OCI-LY7 (cell line): ENCODE measurements at regions not wholly inside any gene's neighbourhood (a gene's known extent, or its start where the extent isn't known, plus 50 kb on each side); places are given as distances from the start of the nearest gene placed in this dataset.

Source experiments
- BruUV-seq: library from RNA; stranded (reverse); fragments of 400-500 nt; replicated peaks from 2 replicates; lab custom pipeline; 2021; lab: Mats Ljungman, UMichigan
- CTCF ChIA-PET: fragments of 300-600 bp; sonication (Branson Sonifier 250); formaldehyde crosslinking; loops from one replicate; lab custom pipeline; 2022; ENCODE audit warnings: antibody characterized with exemption; ENCODE audit not compliant: unreplicated experiment; lab: Charles Lee
- POLR2A ChIA-PET: fragments of 300-600 bp; sonication (Branson Sonifier 250); formaldehyde crosslinking; loops from one replicate; lab custom pipeline; 2022; ENCODE audit warnings: antibody characterized with exemption; lab: Charles Lee
- DNase-seq: peaks from one replicate; pipeline ENCODE4 v3.0.0-alpha.2; 2015; ENCODE audit warnings: low spot score
- H2AFZ ChIP-seq: fragments of 200-600 bp; sonication (generic), shearing (Covaris generic); 2 replicates; pipeline ENCODE4 v1.6.1; 2014; ENCODE audit warnings: mild to moderate bottlenecking, antibody characterized with exemption, low read length, moderate library complexity
- H3K27ac ChIP-seq: fragments of 200-600 bp; sonication (generic); 2 replicates; pipeline ENCODE4 v1.5.1; 2014; ENCODE audit warnings: mixed run types, low read depth, mild to moderate bottlenecking, moderate library complexity, low read length, inconsistent platforms; ENCODE audit not compliant: poor library complexity, severe bottlenecking
- H3K36me3 ChIP-seq: fragments of 200-600 bp; sonication (generic); 2 replicates; pipeline ENCODE4 v1.6.1; 2014; ENCODE audit warnings: mild to moderate bottlenecking, antibody characterized with exemption, low read length, moderate library complexity, mixed read lengths; ENCODE audit not compliant: insufficient read depth
- H3K4me1 ChIP-seq: fragments of 200-600 bp; sonication (generic); 2 replicates; pipeline ENCODE4 v1.5.1; 2014; ENCODE audit warnings: mild to moderate bottlenecking, low read length; ENCODE audit not compliant: insufficient read depth, poor library complexity, severe bottlenecking
- H3K4me2 ChIP-seq: fragments of 200-600 bp; sonication (generic); 2 replicates; pipeline ENCODE4 v1.6.1; 2014; ENCODE audit warnings: mild to moderate bottlenecking, low read length
- H3K4me3 ChIP-seq: fragments of 200-600 bp; sonication (generic); 2 replicates; pipeline ENCODE4 v1.5.1; 2014; ENCODE audit warnings: mild to moderate bottlenecking, low read depth, low read length; ENCODE audit not compliant: poor library complexity, severe bottlenecking
- H3K79me2 ChIP-seq: fragments of 200-600 bp; sonication (generic); 2 replicates; pipeline ENCODE4 v1.6.1; 2016; ENCODE audit warnings: low read depth, mild to moderate bottlenecking, low read length, moderate library complexity, mixed read lengths; ENCODE audit not compliant: insufficient read depth
- H3K9me2 ChIP-seq: fragments of 200-600 bp; sonication (generic); 2 replicates; pipeline ENCODE4 v1.6.1; 2016; ENCODE audit warnings: mild to moderate bottlenecking, low read length, mixed read lengths; ENCODE audit not compliant: insufficient read depth
- H3K9me3 ChIP-seq: fragments of 200-600 bp; sonication (generic); 2 replicates; pipeline ENCODE4 v1.6.1; 2014; ENCODE audit warnings: mild to moderate bottlenecking, mixed run types, low read length, mixed read lengths
- H4K20me1 ChIP-seq: fragments of 200-600 bp; sonication (generic); 2 replicates; pipeline ENCODE4 v1.6.1; 2014; ENCODE audit warnings: mild to moderate bottlenecking, antibody characterized with exemption, low read length, moderate library complexity, mixed read lengths; ENCODE audit not compliant: insufficient read depth
- EZH2phosphoT487 ChIP-seq: fragments of 200-600 bp; sonication (generic); IDR thresholded peaks from 2 replicates; pipeline ENCODE4 v1.6.1; 2018; ENCODE audit warnings: low read depth, borderline replicate concordance, mild to moderate bottlenecking, mixed run types, antibody characterized with exemption, low read length, moderate library complexity, mixed read lengths
- intact Hi-C: fragments of 100-400 bp; cut with micrococcal nuclease; formaldehyde crosslinking; loops from one replicate; pipeline ENCODE4 v1.10.0; 2022; ENCODE audit not compliant: unreplicated experiment
- TF ChIP-seq, protein P1 (sequence below): fragments of 200-600 bp; sonication (generic); conservative IDR thresholded peaks from 2 replicates; pipeline ENCODE4 v1.5.1; 2014; ENCODE audit warnings: mild to moderate bottlenecking, antibody characterized with exemption, low read length, moderate library complexity, mixed read lengths

DNA sequence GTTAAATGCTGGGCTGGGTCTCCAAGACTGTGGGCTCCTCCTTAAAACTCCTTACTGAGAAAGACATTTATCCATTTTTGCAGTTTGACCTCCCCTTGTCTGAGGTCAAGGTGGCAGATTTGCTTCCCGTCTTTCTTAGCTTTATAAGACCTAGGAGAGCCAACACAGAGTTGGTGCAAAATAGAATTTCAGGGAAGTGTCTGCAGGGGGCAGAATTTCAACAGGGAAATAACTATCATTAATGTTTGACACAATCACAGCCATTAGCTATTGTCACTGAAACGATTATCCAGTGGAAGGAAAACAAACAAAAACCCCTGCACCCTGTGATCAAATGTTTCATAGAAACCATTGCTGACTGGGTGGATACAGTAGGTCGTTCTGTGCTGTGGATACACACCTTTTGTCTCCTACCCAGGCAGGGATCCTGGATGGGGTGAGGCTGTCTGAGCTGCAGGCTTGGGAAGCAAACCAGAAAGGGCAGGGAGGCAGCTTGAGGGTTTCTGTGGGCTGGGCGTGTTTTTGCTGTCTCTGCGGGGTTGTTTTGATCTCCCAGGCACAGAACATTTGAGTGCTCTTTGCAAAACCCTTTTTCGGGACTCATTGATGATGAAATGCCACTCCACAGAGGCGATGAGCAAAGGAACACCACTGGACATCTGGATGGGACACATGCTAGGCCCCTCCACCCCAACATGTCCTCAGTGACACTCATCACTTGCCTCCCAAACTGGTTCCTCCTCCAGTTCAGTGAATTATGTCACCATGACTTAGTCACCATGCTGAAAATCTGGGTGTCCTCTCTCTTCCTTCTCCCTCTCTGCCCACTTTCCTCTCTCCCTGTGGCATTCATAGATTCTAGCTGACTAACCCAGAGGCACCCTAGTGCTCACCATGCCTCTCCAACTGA is 94.2 kb upstream of the SERBP1 start:
- TF ChIP-seq, protein P1, sequence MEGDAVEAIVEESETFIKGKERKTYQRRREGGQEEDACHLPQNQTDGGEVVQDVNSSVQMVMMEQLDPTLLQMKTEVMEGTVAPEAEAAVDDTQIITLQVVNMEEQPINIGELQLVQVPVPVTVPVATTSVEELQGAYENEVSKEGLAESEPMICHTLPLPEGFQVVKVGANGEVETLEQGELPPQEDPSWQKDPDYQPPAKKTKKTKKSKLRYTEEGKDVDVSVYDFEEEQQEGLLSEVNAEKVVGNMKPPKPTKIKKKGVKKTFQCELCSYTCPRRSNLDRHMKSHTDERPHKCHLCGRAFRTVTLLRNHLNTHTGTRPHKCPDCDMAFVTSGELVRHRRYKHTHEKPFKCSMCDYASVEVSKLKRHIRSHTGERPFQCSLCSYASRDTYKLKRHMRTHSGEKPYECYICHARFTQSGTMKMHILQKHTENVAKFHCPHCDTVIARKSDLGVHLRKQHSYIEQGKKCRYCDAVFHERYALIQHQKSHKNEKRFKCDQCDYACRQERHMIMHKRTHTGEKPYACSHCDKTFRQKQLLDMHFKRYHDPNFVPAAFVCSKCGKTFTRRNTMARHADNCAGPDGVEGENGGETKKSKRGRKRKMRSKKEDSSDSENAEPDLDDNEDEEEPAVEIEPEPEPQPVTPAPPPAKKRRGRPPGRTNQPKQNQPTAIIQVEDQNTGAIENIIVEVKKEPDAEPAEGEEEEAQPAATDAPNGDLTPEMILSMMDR, result peak; percentile 66
- TF ChIP-seq EZH2phosphoT487, result no peak
- Histone ChIP-seq H2AFZ (no peak overlapping the region), H3K4me2 (no peak overlapping the region), H3K27ac (no peak overlapping the region), H3K36me3 (no peaks in the 10 kb centered on the region), H3K9me3 (no peaks in the 10 kb centered on the region), H3K79me2 (no peaks in the 10 kb centered on the region), H4K20me1 (no peaks in the 10 kb centered on the region), H3K4me3 (no peak overlapping the region), H3K9me2 (no peaks in the 10 kb centered on the region), H3K4me1 (no peaks in the 10 kb centered on the region)
- POLR2A ChIA-PET, result interaction anchor here (0.9 kb wide), 1 partner anchor 60 kb away, joined by 3 read pairs; no protein-coding TSS in a partner anchor
- no TSS peak for BruUV-seq
- intact Hi-C loops, result no loop called here
- no peak for DNase-seq
- CTCF ChIA-PET, result interaction anchor here (1.0 kb wide), 1 partner anchor 18 kb away, joined by 3 read pairs; no protein-coding TSS in a partner anchor

DNA sequence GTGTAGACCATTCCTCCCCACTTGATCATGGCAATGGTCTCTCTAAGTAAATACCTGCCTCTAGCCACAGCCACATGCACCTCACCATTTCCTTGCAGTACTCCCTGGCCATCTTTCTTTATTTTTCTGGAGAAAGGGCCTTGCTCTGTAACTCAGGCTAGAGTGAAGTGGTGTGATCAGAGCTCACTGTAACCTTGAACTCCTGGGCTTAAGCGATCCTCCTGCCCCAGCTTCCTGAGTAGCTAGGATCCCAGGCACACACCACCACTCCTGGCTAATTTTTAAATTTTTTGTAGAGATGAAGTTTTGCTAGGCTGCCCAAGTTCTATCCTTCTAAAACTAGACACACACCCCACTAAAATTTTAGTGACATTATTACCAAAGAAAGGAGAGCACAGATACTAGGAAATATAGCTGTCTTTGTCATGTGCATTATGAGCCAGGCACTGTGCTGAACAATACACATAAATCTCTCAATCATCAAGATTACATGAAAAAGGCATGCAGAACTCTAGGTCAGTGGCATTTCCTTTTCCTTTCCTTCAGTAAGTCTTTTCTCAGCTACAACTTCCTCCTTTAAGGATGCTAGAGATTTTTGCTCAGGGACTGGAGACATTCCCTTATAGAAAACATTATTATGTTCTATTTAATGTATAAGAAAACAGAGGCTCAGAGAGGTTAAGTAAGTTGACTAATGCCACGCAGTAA is 95.0 kb upstream of the SERBP1 start:
- intact Hi-C loops, result no loop called here
- Histone ChIP-seq H3K36me3 (no peaks in the 10 kb centered on the region), H3K4me3 (no peak overlapping the region), H3K79me2 (no peaks in the 10 kb centered on the region), H3K4me2 (no peak overlapping the region), H3K9me2 (no peaks in the 10 kb centered on the region), H3K9me3 (no peaks in the 10 kb centered on the region), H4K20me1 (no peaks in the 10 kb centered on the region), H3K27ac (no peak overlapping the region), H2AFZ (no peak overlapping the region), H3K4me1 (no peaks in the 10 kb centered on the region)
- TF ChIP-seq, protein P1, result no peak
- no peak for TF ChIP-seq EZH2phosphoT487
- BruUV-seq, result no TSS peak
- no peak for DNase-seq
- CTCF ChIA-PET, result no interaction called here
- POLR2A ChIA-PET, result interaction anchor here (0.6 to 0.9 kb wide), 2 partner anchors 61 to 268 kb away, joined by 3 to 4 read pairs; no protein-coding TSS in a partner anchor
